ENCODE measurements at regions not wholly inside any gene's neighbourhood (a gene's known extent, or its start where the extent isn't known, plus 50 kb on each side); places are given as distances from the start of the nearest gene placed in this dataset.

DNA sequence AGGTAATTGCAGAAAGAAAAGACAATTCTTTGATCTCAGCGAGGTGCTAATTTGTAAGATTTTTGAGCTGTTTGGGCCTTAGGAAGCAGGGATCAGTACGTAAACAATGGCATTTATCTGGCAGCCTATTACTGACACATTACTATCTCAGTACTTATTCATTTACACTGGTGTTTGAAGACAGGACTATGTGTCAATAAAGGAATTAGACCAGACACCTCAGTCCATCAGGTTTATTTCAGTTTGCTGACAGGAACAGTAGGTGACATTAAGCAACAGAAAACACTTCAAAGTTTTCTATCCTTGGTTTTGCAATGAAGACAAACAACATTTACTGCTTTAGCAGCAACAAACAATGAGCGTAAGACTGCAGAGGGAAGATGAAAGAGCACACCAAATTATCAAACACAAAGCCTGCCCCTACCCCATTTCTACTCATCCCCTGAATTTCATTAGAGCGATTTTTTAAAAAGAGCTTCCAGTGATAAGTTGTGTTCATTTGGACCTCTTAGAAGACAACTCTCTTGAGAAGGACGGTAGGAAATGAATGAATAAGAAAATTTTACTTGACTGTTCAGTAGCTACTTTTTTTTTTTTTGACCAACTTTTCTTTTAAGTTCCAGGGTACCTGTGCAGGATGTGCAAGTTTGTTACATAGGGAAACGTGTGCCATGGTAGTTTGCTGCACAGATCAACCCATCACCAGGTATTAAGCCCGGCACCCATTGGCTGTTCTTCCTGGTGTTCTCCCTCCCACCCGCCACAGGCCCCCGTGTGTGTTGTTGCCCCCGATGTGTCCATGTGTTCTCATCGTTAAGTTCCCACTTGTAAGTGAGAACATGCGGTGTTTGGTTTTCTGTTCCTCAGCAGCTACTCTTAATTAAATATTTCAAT is 138.8 kb downstream of the DKK1 start:
- Histone ChIP-seq H3K9me1 (replicated peaks; ENCODE audit: control insufficient read depth, extremely low read depth, insufficient read depth, low read length) (no peaks in the 10 kb centered on the region), H4K20me1 (replicated peaks; ENCODE audit: control insufficient read depth, extremely low read depth, insufficient read depth, low read length) (no peaks in the 10 kb centered on the region), H3K9me3 (replicated peaks; ENCODE audit: control insufficient read depth, insufficient read depth, low read length) (no peaks in the 10 kb centered on the region), H3K27ac (ENCODE audit: insufficient read depth, low read depth, low read length) (no peak overlapping the region), H3K27me3 (ENCODE audit: control insufficient read depth in 2 of 2, insufficient read depth in 2 of 2, low read length in 2 of 2) (no peaks in the 10 kb centered on the region), H2AFZ (ENCODE audit: low read depth, low read length) (no peak overlapping the region), H3K79me2 (ENCODE audit: control insufficient read depth, insufficient read depth, low read length) (no peaks in the 10 kb centered on the region), H3K4me3 (replicated peaks in 1 of 3; ENCODE audit: insufficient read depth in 1 of 3, low read depth in 1 of 3, low read length in 3 of 3) (no peak overlapping the region), H3K4me2 (ENCODE audit: insufficient read depth, low read length) (no peak overlapping the region), H3K9ac (replicated peaks; ENCODE audit: extremely low read depth, insufficient read depth, low read length) (no peak overlapping the region), H3K4me1 (ENCODE audit: control insufficient read depth, extremely low read depth, insufficient read depth, low read length) (no peaks in the 10 kb centered on the region), H3K36me3 (ENCODE audit: control insufficient read depth in 2 of 2, extremely low read depth in 1 of 2, insufficient read depth in 2 of 2, low read length in 2 of 2) (no peaks in the 10 kb centered on the region)
- ChIA-PET CTCF (interaction anchor here (0.7 to 1.5 kb wide), 3 partner anchors 11 to 34 kb away, joined by 3 to 5 read pairs (median 3); no protein-coding TSS in a partner anchor), POLR2A (no interaction called here)
- intact Hi-C loops (cut with micrococcal nuclease), result no loop called here
- no peak for FAIRE-seq
- DNase-seq (ENCODE audit: low read depth, low spot score), result no peak
- dilution Hi-C loops (cut with MboI; ENCODE audit: extremely low pct_ligation_motif_present, low sequenced_read_pairs), result no loop called here
- no peak for TF ChIP-seq JUN (IDR thresholded peaks at IDR 0.05; ENCODE audit: borderline replicate concordance, insufficient read depth, insufficient read length, low read depth)
- no peak for TF ChIP-seq POLR2A (IDR thresholded peaks at IDR 0.05; ENCODE audit: low read depth, low read length)
- TF ChIP-seq, protein P1, sequence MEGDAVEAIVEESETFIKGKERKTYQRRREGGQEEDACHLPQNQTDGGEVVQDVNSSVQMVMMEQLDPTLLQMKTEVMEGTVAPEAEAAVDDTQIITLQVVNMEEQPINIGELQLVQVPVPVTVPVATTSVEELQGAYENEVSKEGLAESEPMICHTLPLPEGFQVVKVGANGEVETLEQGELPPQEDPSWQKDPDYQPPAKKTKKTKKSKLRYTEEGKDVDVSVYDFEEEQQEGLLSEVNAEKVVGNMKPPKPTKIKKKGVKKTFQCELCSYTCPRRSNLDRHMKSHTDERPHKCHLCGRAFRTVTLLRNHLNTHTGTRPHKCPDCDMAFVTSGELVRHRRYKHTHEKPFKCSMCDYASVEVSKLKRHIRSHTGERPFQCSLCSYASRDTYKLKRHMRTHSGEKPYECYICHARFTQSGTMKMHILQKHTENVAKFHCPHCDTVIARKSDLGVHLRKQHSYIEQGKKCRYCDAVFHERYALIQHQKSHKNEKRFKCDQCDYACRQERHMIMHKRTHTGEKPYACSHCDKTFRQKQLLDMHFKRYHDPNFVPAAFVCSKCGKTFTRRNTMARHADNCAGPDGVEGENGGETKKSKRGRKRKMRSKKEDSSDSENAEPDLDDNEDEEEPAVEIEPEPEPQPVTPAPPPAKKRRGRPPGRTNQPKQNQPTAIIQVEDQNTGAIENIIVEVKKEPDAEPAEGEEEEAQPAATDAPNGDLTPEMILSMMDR (IDR thresholded peaks at IDR 0.05; ENCODE audit: extremely low read depth in 1 of 2, insufficient read depth in 1 of 2, low read depth in 1 of 2, low read length in 2 of 2), result no peak
- no peak for TF ChIP-seq MYC (IDR thresholded peaks at IDR 0.05; ENCODE audit: low read depth, low read length)
- no TSS peak for BruUV-seq (replicated peaks)

DNA sequence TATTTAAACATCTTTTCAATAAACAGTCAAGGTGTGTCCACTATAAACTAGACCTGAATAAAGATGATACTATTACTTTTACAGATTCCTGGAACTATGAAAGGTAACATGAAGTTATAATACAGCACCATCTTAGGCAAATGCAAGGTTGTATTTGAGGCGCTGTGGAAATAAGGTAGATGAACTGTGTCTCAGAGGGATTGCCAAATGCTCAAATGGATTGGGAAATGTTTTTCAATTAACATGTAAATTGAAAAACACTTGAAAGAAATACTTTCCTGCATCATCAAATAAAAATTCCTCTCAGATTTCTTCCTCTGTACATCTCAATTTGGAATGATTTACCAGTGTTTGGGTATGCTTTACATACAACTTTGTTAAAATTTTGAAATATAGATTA is 139.4 kb downstream of the DKK1 start:
- Histone ChIP-seq H3K4me1 (ENCODE audit: control insufficient read depth, extremely low read depth, insufficient read depth, low read length) (no peaks in the 10 kb centered on the region), H3K27ac (ENCODE audit: insufficient read depth, low read depth, low read length) (no peak overlapping the region), H3K9me3 (replicated peaks; ENCODE audit: control insufficient read depth, insufficient read depth, low read length) (no peaks in the 10 kb centered on the region), H3K9me1 (replicated peaks; ENCODE audit: control insufficient read depth, extremely low read depth, insufficient read depth, low read length) (no peaks in the 10 kb centered on the region), H3K27me3 (ENCODE audit: control insufficient read depth in 2 of 2, insufficient read depth in 2 of 2, low read length in 2 of 2) (no peaks in the 10 kb centered on the region), H3K9ac (replicated peaks; ENCODE audit: extremely low read depth, insufficient read depth, low read length) (no peak overlapping the region), H4K20me1 (replicated peaks; ENCODE audit: control insufficient read depth, extremely low read depth, insufficient read depth, low read length) (no peaks in the 10 kb centered on the region), H3K4me2 (ENCODE audit: insufficient read depth, low read length) (no peak overlapping the region), H2AFZ (ENCODE audit: low read depth, low read length) (no peak overlapping the region), H3K4me3 (replicated peaks in 1 of 3; ENCODE audit: insufficient read depth in 1 of 3, low read depth in 1 of 3, low read length in 3 of 3) (no peak overlapping the region), H3K79me2 (ENCODE audit: control insufficient read depth, insufficient read depth, low read length) (no peaks in the 10 kb centered on the region), H3K36me3 (ENCODE audit: control insufficient read depth in 2 of 2, extremely low read depth in 1 of 2, insufficient read depth in 2 of 2, low read length in 2 of 2) (no peaks in the 10 kb centered on the region)
- DNase-seq (ENCODE audit: low read depth, low spot score) (no peak), FAIRE-seq (no peak)
- dilution Hi-C loops (cut with MboI; ENCODE audit: extremely low pct_ligation_motif_present, low sequenced_read_pairs) (no loop called here), intact Hi-C loops (cut with micrococcal nuclease) (no loop called here)
- ChIA-PET POLR2A (no interaction called here), CTCF (interaction anchor here (1.5 kb wide), 1 partner anchor 10 kb away, joined by 5 read pairs; no protein-coding TSS in a partner anchor)
- TF ChIP-seq POLR2A (IDR thresholded peaks at IDR 0.05; ENCODE audit: low read depth, low read length) (no peak), GATA2 (IDR thresholded peaks at IDR 0.05; ENCODE audit: insufficient read depth, insufficient read length, low read depth, low read length) (no peak), FOS (IDR thresholded peaks at IDR 0.05; ENCODE audit: borderline replicate concordance, insufficient read depth, low read length) (no peak), JUN (IDR thresholded peaks at IDR 0.05; ENCODE audit: borderline replicate concordance, insufficient read depth, insufficient read length, low read depth) (no peak), EZH2 (IDR thresholded peaks at IDR 0.05; ENCODE audit: borderline replicate concordance, low read depth, low read length, severe bottlenecking) (no peak), MYC (IDR thresholded peaks at IDR 0.05; ENCODE audit: low read depth, low read length) (no peak), POLR2AphosphoS5 (IDR thresholded peaks at IDR 0.05; ENCODE audit: insufficient read depth, low read depth, low read length) (no peak)
- TF ChIP-seq, protein P1 (IDR thresholded peaks at IDR 0.05; ENCODE audit: extremely low read depth in 1 of 2, insufficient read depth in 1 of 2, low read depth in 1 of 2, low read length in 2 of 2), result no peak
- TF ChIP-seq, protein P2, sequence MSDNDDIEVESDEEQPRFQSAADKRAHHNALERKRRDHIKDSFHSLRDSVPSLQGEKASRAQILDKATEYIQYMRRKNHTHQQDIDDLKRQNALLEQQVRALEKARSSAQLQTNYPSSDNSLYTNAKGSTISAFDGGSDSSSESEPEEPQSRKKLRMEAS (IDR thresholded peaks at IDR 0.05; ENCODE audit: insufficient read depth, insufficient read length), result no peak
- no TSS peak for BruUV-seq (replicated peaks)
